IMR-90 (cell line): ENCODE measurements at regions not wholly inside any gene's neighbourhood (a gene's known extent, or its start where the extent isn't known, plus 50 kb on each side); places are given as distances from the start of the nearest gene placed in this dataset.

Experiments used
- ATAC-seq: fragments of 200-7000 bp; cut with Tn5 transposase; 2 replicates; pipeline ENCODE4 v1.9.1; 2020; ENCODE audit warnings: low read depth, mild to moderate bottlenecking, moderate library complexity
- BruUV-seq: library from RNA; stranded (reverse); fragments of 400-500 nt; replicated peaks from 2 replicates; lab custom pipeline; 2021; lab: Mats Ljungman, UMichigan
- CTCF ChIA-PET: fragments of 300-600 bp; formaldehyde crosslinking; extraction: SDS; loops from one replicate; lab custom pipeline; 2021; ENCODE audit warnings: antibody characterized with exemption; lab: Yijun Ruan, JAX
- POLR2A ChIA-PET: fragments of 300-600 bp; sonication (Branson Sonifier 250); formaldehyde crosslinking; loops from one replicate; lab custom pipeline; 2022; ENCODE audit warnings: antibody characterized with exemption; ENCODE audit not compliant: unreplicated experiment; lab: Charles Lee
- DNase-seq: peaks from one replicate; pipeline ENCODE4 v3.0.0; 2013
- H2AFZ ChIP-seq: replicated peaks from 2 replicates; pipeline ENCODE3; 2013; ENCODE audit warnings: low read length, mild to moderate bottlenecking; ENCODE audit not compliant: poor library complexity
- H2AK5ac ChIP-seq: 2 replicates; pipeline ENCODE4 v1.6.1; 2013; ENCODE audit warnings: low read depth, low read length, inconsistent platforms
- H2AK9ac ChIP-seq: replicated peaks from 2 replicates; pipeline ENCODE3; 2013; ENCODE audit warnings: mild to moderate bottlenecking, low read depth, low read length, moderate library complexity; ENCODE audit not compliant: poor library complexity
- H2BK120ac ChIP-seq: 2 replicates; pipeline ENCODE4 v1.6.1; 2013; ENCODE audit warnings: low read depth, low read length, inconsistent platforms
- H2BK15ac ChIP-seq: 3 replicates; pipeline ENCODE4 v1.6.1; 2013; ENCODE audit warnings: low read depth, low read length, inconsistent platforms
- H2BK20ac ChIP-seq: 2 replicates; pipeline ENCODE4 v1.6.1; 2013; ENCODE audit warnings: low read depth, mild to moderate bottlenecking, inconsistent platforms, low read length, moderate library complexity
- H2BK5ac ChIP-seq: 2 replicates; pipeline ENCODE4 v1.6.1; 2013; ENCODE audit warnings: mild to moderate bottlenecking, low read depth, low read length, inconsistent platforms; ENCODE audit not compliant: poor library complexity, severe bottlenecking
- H3K14ac ChIP-seq: replicated peaks from 2 replicates; pipeline ENCODE4 v1.6.1; 2013; ENCODE audit warnings: low read depth, low read length, inconsistent platforms
- H3K18ac ChIP-seq: 2 replicates; pipeline ENCODE4 v1.6.1; 2013; ENCODE audit warnings: low read depth, low read length, control low read depth
- H3K23ac ChIP-seq: 2 replicates; pipeline ENCODE4 v1.6.1; 2013; ENCODE audit warnings: low read depth, low read length, inconsistent platforms
- H3K27ac ChIP-seq: 2 replicates; pipeline ENCODE4 v1.5.1; 2013; ENCODE audit warnings: mild to moderate bottlenecking, control low read depth, low read length; ENCODE audit not compliant: insufficient read depth
- H3K27me3 ChIP-seq: 2 replicates; pipeline ENCODE4 v1.6.1; 2013; ENCODE audit warnings: low read length; ENCODE audit not compliant: control insufficient read depth, insufficient read depth
- H3K36me3 ChIP-seq: 2 replicates; pipeline ENCODE4 v1.6.1; 2013; ENCODE audit warnings: low read length, mixed read lengths; ENCODE audit not compliant: control insufficient read depth, insufficient read depth
- H3K4ac ChIP-seq: 2 replicates; pipeline ENCODE4 v1.6.1; 2013; ENCODE audit warnings: low read depth, low read length, inconsistent platforms
- H3K4me1 ChIP-seq: 2 replicates; pipeline ENCODE4 v1.6.1; 2013; ENCODE audit warnings: low read length, mixed read lengths; ENCODE audit not compliant: control insufficient read depth, insufficient read depth
- H3K4me2 ChIP-seq: 2 replicates; pipeline ENCODE4 v1.6.1; 2013; ENCODE audit warnings: low read depth, mild to moderate bottlenecking, control low read depth, low read length, moderate library complexity
- H3K4me3 ChIP-seq: 2 replicates; pipeline ENCODE4 v1.5.1; 2013; ENCODE audit warnings: low read depth, mild to moderate bottlenecking, control low read depth, low read length, moderate library complexity; ENCODE audit not compliant: insufficient read depth
- H3K56ac ChIP-seq: 2 replicates; pipeline ENCODE4 v1.6.1; 2013; ENCODE audit warnings: low read length, inconsistent platforms; ENCODE audit not compliant: insufficient read depth; ENCODE audit errors: extremely low read depth
- H3K79me1 ChIP-seq, 2 experiments: 2 replicates each; pipeline ENCODE4 v1.6.1; 2013; ENCODE audit warnings: low read length in 2 of 2, inconsistent platforms in 1 of 2, low read depth in 1 of 2
- H3K9ac ChIP-seq: 2 replicates; pipeline ENCODE4 v1.6.1; 2013; ENCODE audit warnings: low read depth, low read length, control low read depth
- H3K9me1 ChIP-seq: 2 replicates; pipeline ENCODE4 v1.6.1; 2013; ENCODE audit warnings: low read length, inconsistent platforms; ENCODE audit not compliant: insufficient read depth
- H3K9me3 ChIP-seq: 2 replicates; pipeline ENCODE4 v1.6.1; 2013; ENCODE audit warnings: low read length; ENCODE audit not compliant: control insufficient read depth, insufficient read depth
- H4K20me1 ChIP-seq: 2 replicates; pipeline ENCODE4 v1.6.1; 2013; ENCODE audit warnings: low read length, inconsistent platforms; ENCODE audit not compliant: insufficient read depth
- H4K5ac ChIP-seq: 2 replicates; pipeline ENCODE4 v1.6.1; 2013; ENCODE audit warnings: mild to moderate bottlenecking, low read depth, low read length, control low read depth
- H4K8ac ChIP-seq, 2 experiments: 2 replicates each; pipeline ENCODE4 v1.6.1; 2013; ENCODE audit warnings: low read depth in 2 of 2, low read length in 2 of 2, control low read depth in 1 of 2, inconsistent platforms in 1 of 2
- H4K91ac ChIP-seq: 2 replicates; pipeline ENCODE4 v1.6.1; 2013; ENCODE audit warnings: low read depth, low read length, inconsistent platforms; ENCODE audit not compliant: insufficient read depth
- BHLHE40 ChIP-seq: fragments of 150-350 bp; IDR thresholded peaks from 2 replicates; pipeline ENCODE4 v1.6.1; 2016; ENCODE audit warnings: mild to moderate bottlenecking, low read depth, low read length
- CEBPB ChIP-seq: IDR thresholded peaks from 2 replicates; pipeline ENCODE4 v1.6.1; 2012; ENCODE audit warnings: low read depth, low read length, improper control_type of control experiment
- CHD1 ChIP-seq: IDR thresholded peaks from 2 replicates; pipeline ENCODE4 v1.6.1; 2012; ENCODE audit warnings: low read depth, low read length, improper control_type of control experiment
- CTCF ChIP-seq: conservative IDR thresholded peaks from 2 replicates; pipeline ENCODE4 v1.5.1; 2012; ENCODE audit warnings: mild to moderate bottlenecking, low read depth, low read length, improper control_type of control experiment
- ELK1 ChIP-seq: fragments of 150-350 bp; IDR thresholded peaks from 2 replicates; pipeline ENCODE4 v1.6.1; 2016; ENCODE audit warnings: low read depth, mild to moderate bottlenecking, low read length, moderate library complexity, borderline replicate concordance
- FOS ChIP-seq: fragments of 150-350 bp; IDR thresholded peaks from 2 replicates; pipeline ENCODE4 v1.6.1; 2016; ENCODE audit warnings: low read depth, low read length
- MAFK ChIP-seq: IDR thresholded peaks from 2 replicates; pipeline ENCODE4 v1.6.1; 2012; ENCODE audit warnings: low read depth, low read length, improper control_type of control experiment
- MAZ ChIP-seq: IDR thresholded peaks from 2 replicates; pipeline ENCODE4 v1.6.1; 2012; ENCODE audit warnings: low read depth, mild to moderate bottlenecking, low read length, improper control_type of control experiment, moderate library complexity, borderline replicate concordance
- MXI1 ChIP-seq: IDR thresholded peaks from 2 replicates; pipeline ENCODE4 v1.6.1; 2012; ENCODE audit warnings: low read depth, mild to moderate bottlenecking, low read length, moderate library complexity, borderline replicate concordance
- NFE2L2 ChIP-seq: fragments of 150-350 bp; IDR thresholded peaks from 2 replicates; pipeline ENCODE4 v1.6.1; 2016; ENCODE audit warnings: low read depth, mild to moderate bottlenecking, low read length
- POLR2A ChIP-seq: IDR thresholded peaks from 2 replicates; pipeline ENCODE4 v1.6.1; 2012; ENCODE audit warnings: mild to moderate bottlenecking, low read depth, low read length
- RAD21 ChIP-seq: IDR thresholded peaks from 2 replicates; pipeline ENCODE4 v1.6.1; 2012; ENCODE audit warnings: low read length, improper control_type of control experiment
- RCOR1 ChIP-seq: IDR thresholded peaks from 2 replicates; pipeline ENCODE4 v1.6.1; 2012; ENCODE audit warnings: mild to moderate bottlenecking, low read length, improper control_type of control experiment; ENCODE audit not compliant: insufficient replicate concordance
- RFX5 ChIP-seq: IDR thresholded peaks from 2 replicates; pipeline ENCODE4 v1.8.0; 2012; ENCODE audit warnings: low read depth, mild to moderate bottlenecking, low read length, moderate library complexity
- SMC3 ChIP-seq: fragments of 150-350 bp; IDR thresholded peaks from 2 replicates; pipeline ENCODE4 v1.6.1; 2016; ENCODE audit warnings: low read depth, mild to moderate bottlenecking, antibody characterized with exemption, low read length, moderate library complexity
- USF2 ChIP-seq: fragments of 150-350 bp; IDR thresholded peaks from 2 replicates; pipeline ENCODE4 v1.6.1; 2017; ENCODE audit warnings: mild to moderate bottlenecking, antibody characterized with exemption, low read length, low read depth
- WGBS, 2 experiments: methylation state at CpG; one replicate each; pipeline versions ENCODE4 v1.1.5 to v1.1.7; 2013; ENCODE audit warnings: missing lambda C conversion rate in 2 of 2; ENCODE audit not compliant: insufficient read length in 1 of 2; ENCODE audit errors: extremely low coverage in 2 of 2; 5-methylcytosine and 5-hydroxymethylcytosine counted together
- dilution Hi-C: fragments of 300-500 bp; cut with HindIII; formaldehyde crosslinking; loops from one replicate; pipeline ENCODE4 v1.14.3; 2018; ENCODE audit warnings: low sequenced_read_pairs; ENCODE audit not compliant: unreplicated experiment
- in situ Hi-C: fragments of 300-500 bp; cut with MboI; formaldehyde crosslinking; loops from 3 replicates; pipeline ENCODE4 v1.14.3; 2019; ENCODE audit warnings: low sequenced_read_pairs, inconsistent platforms, mixed read lengths
- intact Hi-C: fragments of 100-400 bp; cut with micrococcal nuclease; formaldehyde crosslinking; loops from 2 replicates; pipeline ENCODE4 v1.10.0; 2022

- Histone ChIP-seq H3K18ac (no peak overlapping the region), H2AFZ (no peak overlapping the region), H4K5ac (no peak overlapping the region), H3K4ac (no peak overlapping the region), H2AK9ac (no peak overlapping the region), H3K79me1 (no peaks in the 10 kb centered on the region), H3K9me1 (no peaks in the 10 kb centered on the region), H2BK20ac (no peak overlapping the region), H2BK120ac (no peak overlapping the region), H3K23ac (no peak overlapping the region), H3K56ac (no peak overlapping the region), H2AK5ac (no peak overlapping the region), H3K4me2 (no peak overlapping the region), H4K20me1 (no peaks in the 10 kb centered on the region), H4K91ac (no peak overlapping the region), H3K14ac (no peak overlapping the region), H4K8ac (no peak overlapping the region), H3K4me1 (no peaks in the 10 kb centered on the region; the same call in 1 of the 2 replicates), H3K27ac (no peak overlapping the region), H3K27me3 (no peaks in the 10 kb centered on the region), H3K9ac (no peak overlapping the region), H2BK5ac (no peak overlapping the region), H3K9me3 (no peaks in the 10 kb centered on the region), H3K4me3 (no peak overlapping the region), H2BK15ac (no peak overlapping the region), H3K36me3 (no peaks in the 10 kb centered on the region)
- BruUV-seq = no TSS peak
- DNase-seq = no peak
- CTCF ChIA-PET = no interaction called here
- no peak for ATAC-seq
- intact Hi-C loops (no loop called here), dilution Hi-C loops (no loop called here), in situ Hi-C loops (no loop called here)
- no CpG with 5 or more reads among the region's 3 CpGs for WGBS, 2 experiments
- TF ChIP-seq CTCF (no peak), RCOR1 (no peak), MAFK (no peak), MXI1 (no peak), SMC3 (no peak), MAZ (no peak), FOS (no peak), USF2 (no peak), POLR2A (no peak), RFX5 (no peak), CHD1 (no peak), BHLHE40 (no peak), RAD21 (no peak), CEBPB (no peak), ELK1 (no peak), NFE2L2 (no peak)
- POLR2A ChIA-PET = no interaction called here
These were observed 144.2 kb downstream of the EDEM1 start for GRCh38 chr3:5331567-5332269.
